ENCODE measurements at regions not wholly inside any gene's neighbourhood (a gene's known extent, or its start where the extent isn't known, plus 50 kb on each side); places are given as distances from the start of the nearest gene placed in this dataset.
"Not testable (repeated sequence)": the region's sequence is repeated elsewhere in the genome, so short reads cannot be mapped to it uniquely, and the experiment has no call there.

- no peak overlapping the region for H3K9ac ChIP-seq (ENCODE audit: low read depth in 1 of 3, low read length in 3 of 3)
- no peaks in the 10 kb centered on the region for H3K4me1 ChIP-seq (ENCODE audit: control insufficient read depth in 3 of 3, insufficient read depth in 3 of 3, low read length in 3 of 3)
- H3K27ac ChIP-seq (ENCODE audit: low read depth, low read length): no peak overlapping the region
- H3K9me3 ChIP-seq (ENCODE audit: control insufficient read depth in 3 of 3, low read length in 3 of 3): peaks cover 0 to 5% (median 0%) of the 10 kb centered on the region in 3 donors
- H3K27me3 ChIP-seq (ENCODE audit: control insufficient read depth in 3 of 3, insufficient read depth in 3 of 3, low read length in 3 of 3): no peaks in the 10 kb centered on the region
- no peaks in the 10 kb centered on the region for H3K36me3 ChIP-seq (ENCODE audit: control insufficient read depth in 3 of 3, insufficient read depth in 3 of 3, low read length in 3 of 3)
- H3K4me3 ChIP-seq (ENCODE audit: low read length in 3 of 3): no peak overlapping the region
Measured at GRCh38 chr5:126269511-126269910, 153.7 kb upstream of the GRAMD2B start.

- no peaks in the 10 kb centered on the region for H3K4me1 ChIP-seq (ENCODE audit: control insufficient read depth in 3 of 3, insufficient read depth in 3 of 3, low read length in 3 of 3)
- H3K4me3 ChIP-seq (ENCODE audit: low read length in 3 of 3): no peak overlapping the region
- no peaks in the 10 kb centered on the region for H3K36me3 ChIP-seq (ENCODE audit: control insufficient read depth in 3 of 3, insufficient read depth in 3 of 3, low read length in 3 of 3)
- no peak overlapping the region for H3K9ac ChIP-seq (ENCODE audit: low read depth in 1 of 3, low read length in 3 of 3)
- H3K9me3 ChIP-seq (ENCODE audit: control insufficient read depth in 3 of 3, low read length in 3 of 3): no peaks in the 10 kb centered on the region
- H3K27me3 ChIP-seq (ENCODE audit: control insufficient read depth in 3 of 3, insufficient read depth in 3 of 3, low read length in 3 of 3): no peaks in the 10 kb centered on the region
- no peak overlapping the region for H3K27ac ChIP-seq (ENCODE audit: low read depth, low read length)
Measured at GRCh38 chr5:126271141-126271540, 152.1 kb upstream of the GRAMD2B start.

GRCh38 chr5:126274076-126274762, 149.0 kb upstream of the GRAMD2B start:
- Histone ChIP-seq H3K9me3 (ENCODE audit: control insufficient read depth in 3 of 3, low read length in 3 of 3) (no peaks in the 10 kb centered on the region), H3K27me3 (ENCODE audit: control insufficient read depth in 3 of 3, insufficient read depth in 3 of 3, low read length in 3 of 3) (no peaks in the 10 kb centered on the region), H3K36me3 (ENCODE audit: control insufficient read depth in 3 of 3, insufficient read depth in 3 of 3, low read length in 3 of 3) (no peaks in the 10 kb centered on the region), H3K27ac (ENCODE audit: low read depth, low read length) (no peak overlapping the region), H3K4me3 (ENCODE audit: low read length in 3 of 3) (no peak overlapping the region), H3K9ac (ENCODE audit: low read depth in 1 of 3, low read length in 3 of 3) (no peak overlapping the region), H3K4me1 (ENCODE audit: control insufficient read depth in 3 of 3, insufficient read depth in 3 of 3, low read length in 3 of 3) (no peaks in the 10 kb centered on the region)

- H3K4me3 ChIP-seq (ENCODE audit: low read length in 3 of 3): no peak overlapping the region
- H3K36me3 ChIP-seq (ENCODE audit: control insufficient read depth in 3 of 3, insufficient read depth in 3 of 3, low read length in 3 of 3): no peaks in the 10 kb centered on the region
- no peak overlapping the region for H3K27ac ChIP-seq (ENCODE audit: low read depth, low read length)
- no peaks in the 10 kb centered on the region for H3K9me3 ChIP-seq (ENCODE audit: control insufficient read depth in 3 of 3, low read length in 3 of 3)
- no peaks in the 10 kb centered on the region for H3K4me1 ChIP-seq (ENCODE audit: control insufficient read depth in 3 of 3, insufficient read depth in 3 of 3, low read length in 3 of 3)
- no peak overlapping the region for H3K9ac ChIP-seq (ENCODE audit: low read depth in 1 of 3, low read length in 3 of 3)
- no peaks in the 10 kb centered on the region for H3K27me3 ChIP-seq (ENCODE audit: control insufficient read depth in 3 of 3, insufficient read depth in 3 of 3, low read length in 3 of 3)
Measured at GRCh38 chr5:126274763-126275125, 148.5 kb upstream of the GRAMD2B start.

- no peak overlapping the region for H3K9ac ChIP-seq (ENCODE audit: low read depth in 1 of 3, low read length in 3 of 3)
- no peaks in the 10 kb centered on the region for H3K4me1 ChIP-seq (ENCODE audit: control insufficient read depth in 3 of 3, insufficient read depth in 3 of 3, low read length in 3 of 3)
- H3K4me3 ChIP-seq (ENCODE audit: low read length in 3 of 3): no peak overlapping the region
- no peaks in the 10 kb centered on the region for H3K9me3 ChIP-seq (ENCODE audit: control insufficient read depth in 3 of 3, low read length in 3 of 3)
- H3K27ac ChIP-seq (ENCODE audit: low read depth, low read length): no peak overlapping the region
- no peaks in the 10 kb centered on the region for H3K27me3 ChIP-seq (ENCODE audit: control insufficient read depth in 3 of 3, insufficient read depth in 3 of 3, low read length in 3 of 3)
- H3K36me3 ChIP-seq (ENCODE audit: control insufficient read depth in 3 of 3, insufficient read depth in 3 of 3, low read length in 3 of 3): no peaks in the 10 kb centered on the region
Measured at GRCh38 chr5:126277762-126278161, 145.4 kb upstream of the GRAMD2B start.

- no peak overlapping the region for H3K4me3 ChIP-seq (ENCODE audit: low read length in 3 of 3)
- no peaks in the 10 kb centered on the region for H3K4me1 ChIP-seq (ENCODE audit: control insufficient read depth in 3 of 3, insufficient read depth in 3 of 3, low read length in 3 of 3)
- H3K27ac ChIP-seq (ENCODE audit: low read depth, low read length): no peak overlapping the region
- H3K27me3 ChIP-seq (ENCODE audit: control insufficient read depth in 3 of 3, insufficient read depth in 3 of 3, low read length in 3 of 3): no peaks in the 10 kb centered on the region
- H3K9ac ChIP-seq (ENCODE audit: low read depth in 1 of 3, low read length in 3 of 3): no peak overlapping the region
- no peaks in the 10 kb centered on the region for H3K36me3 ChIP-seq (ENCODE audit: control insufficient read depth in 3 of 3, insufficient read depth in 3 of 3, low read length in 3 of 3)
- H3K9me3 ChIP-seq (ENCODE audit: control insufficient read depth in 3 of 3, low read length in 3 of 3): no peaks in the 10 kb centered on the region
Measured at GRCh38 chr5:126280343-126280742, 142.9 kb upstream of the GRAMD2B start.

- Histone ChIP-seq H3K27me3 (ENCODE audit: control insufficient read depth in 3 of 3, insufficient read depth in 3 of 3, low read length in 3 of 3) (no peaks in the 10 kb centered on the region), H3K36me3 (ENCODE audit: control insufficient read depth in 3 of 3, insufficient read depth in 3 of 3, low read length in 3 of 3) (no peaks in the 10 kb centered on the region), H3K4me3 (ENCODE audit: low read length in 3 of 3) (no peak overlapping the region), H3K27ac (ENCODE audit: low read depth, low read length) (no peak overlapping the region), H3K4me1 (ENCODE audit: control insufficient read depth in 3 of 3, insufficient read depth in 3 of 3, low read length in 3 of 3) (no peaks in the 10 kb centered on the region), H3K9ac (ENCODE audit: low read depth in 1 of 3, low read length in 3 of 3) (no peak overlapping the region), H3K9me3 (ENCODE audit: control insufficient read depth in 3 of 3, low read length in 3 of 3) (no peaks in the 10 kb centered on the region)
Measured at GRCh38 chr5:126280846-126281245, 142.4 kb upstream of the GRAMD2B start.

GRCh38 chr5:126284977-126285696, 138.1 kb upstream of the GRAMD2B start:
- no peaks in the 10 kb centered on the region for H3K36me3 ChIP-seq (ENCODE audit: control insufficient read depth in 3 of 3, insufficient read depth in 3 of 3, low read length in 3 of 3)
- H3K4me3 ChIP-seq (ENCODE audit: low read length in 3 of 3): no peak overlapping the region
- no peaks in the 10 kb centered on the region for H3K4me1 ChIP-seq (ENCODE audit: control insufficient read depth in 3 of 3, insufficient read depth in 3 of 3, low read length in 3 of 3)
- no peak overlapping the region for H3K9ac ChIP-seq (ENCODE audit: low read depth in 1 of 3, low read length in 3 of 3)
- no peaks in the 10 kb centered on the region for H3K27me3 ChIP-seq (ENCODE audit: control insufficient read depth in 3 of 3, insufficient read depth in 3 of 3, low read length in 3 of 3)
- H3K9me3 ChIP-seq (ENCODE audit: control insufficient read depth in 3 of 3, low read length in 3 of 3): no peaks in the 10 kb centered on the region
- H3K27ac ChIP-seq (ENCODE audit: low read depth, low read length): no peak overlapping the region

GRCh38 chr5:126296121-126296520, 127.1 kb upstream of the GRAMD2B start:
- H3K36me3 ChIP-seq (ENCODE audit: control insufficient read depth in 3 of 3, insufficient read depth in 3 of 3, low read length in 3 of 3); H3K9ac ChIP-seq (ENCODE audit: low read depth in 1 of 3, low read length in 3 of 3); H3K4me1 ChIP-seq (ENCODE audit: control insufficient read depth in 3 of 3, insufficient read depth in 3 of 3, low read length in 3 of 3); H3K9me3 ChIP-seq (ENCODE audit: control insufficient read depth in 3 of 3, low read length in 3 of 3); H3K27me3 ChIP-seq (ENCODE audit: control insufficient read depth in 3 of 3, insufficient read depth in 3 of 3, low read length in 3 of 3); H3K27ac ChIP-seq (ENCODE audit: low read depth, low read length); H3K4me3 ChIP-seq (ENCODE audit: low read length in 3 of 3): not testable (repeated sequence)

GRCh38 chr5:126300293-126300692, 122.9 kb upstream of the GRAMD2B start:
- Histone ChIP-seq H3K27me3 (ENCODE audit: control insufficient read depth in 3 of 3, insufficient read depth in 3 of 3, low read length in 3 of 3) (no peaks in the 10 kb centered on the region), H3K9ac (ENCODE audit: low read depth in 1 of 3, low read length in 3 of 3) (no peak overlapping the region), H3K27ac (ENCODE audit: low read depth, low read length) (no peak overlapping the region), H3K9me3 (ENCODE audit: control insufficient read depth in 3 of 3, low read length in 3 of 3) (no peaks in the 10 kb centered on the region), H3K4me1 (ENCODE audit: control insufficient read depth in 3 of 3, insufficient read depth in 3 of 3, low read length in 3 of 3) (no peaks in the 10 kb centered on the region), H3K36me3 (ENCODE audit: control insufficient read depth in 3 of 3, insufficient read depth in 3 of 3, low read length in 3 of 3) (no peaks in the 10 kb centered on the region), H3K4me3 (ENCODE audit: low read length in 3 of 3) (no peak overlapping the region)
